Jurkat, Clone E6-1 (cell line): ENCODE measurements at regions not wholly inside any gene's neighbourhood (a gene's known extent, or its start where the extent isn't known, plus 50 kb on each side); places are given as distances from the start of the nearest gene placed in this dataset.
"Not testable (repeated sequence)": the region's sequence is repeated elsewhere in the genome, so short reads cannot be mapped to it uniquely, and the experiment has no call there.

Experiments used
- DNase-seq: peaks from one replicate; pipeline ENCODE4 v3.0.0-alpha.2; 2011; ENCODE audit warnings: low read depth, low spot score
- H3K4me3 ChIP-seq: 2 replicates; pipeline ENCODE4 v1.5.1; 2011; ENCODE audit warnings: mild to moderate bottlenecking, low read length, control low read depth, moderate library complexity

DNA sequence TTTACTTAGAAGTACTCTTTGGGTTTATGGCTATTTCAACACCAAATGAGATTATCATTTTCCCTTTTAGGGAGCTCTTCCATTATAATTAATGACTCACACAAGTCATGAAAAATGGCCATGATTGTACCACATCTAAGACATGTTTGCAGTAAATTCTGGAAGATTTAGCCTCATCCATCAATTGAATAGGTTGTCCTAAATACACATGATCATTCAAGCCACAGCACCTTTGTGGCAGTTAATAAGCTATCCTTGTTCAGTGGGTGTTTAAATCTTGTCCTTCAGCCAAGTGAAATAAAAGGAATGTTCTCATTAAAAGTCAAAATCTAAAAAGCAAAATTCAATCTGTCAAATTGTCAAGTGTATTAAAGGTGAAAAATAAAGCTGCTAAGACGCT lies 237.5 kb downstream of the ZPLD1 start:
- H3K4me3 ChIP-seq: no peak overlapping the region
- DNase-seq: no peak

DNA sequence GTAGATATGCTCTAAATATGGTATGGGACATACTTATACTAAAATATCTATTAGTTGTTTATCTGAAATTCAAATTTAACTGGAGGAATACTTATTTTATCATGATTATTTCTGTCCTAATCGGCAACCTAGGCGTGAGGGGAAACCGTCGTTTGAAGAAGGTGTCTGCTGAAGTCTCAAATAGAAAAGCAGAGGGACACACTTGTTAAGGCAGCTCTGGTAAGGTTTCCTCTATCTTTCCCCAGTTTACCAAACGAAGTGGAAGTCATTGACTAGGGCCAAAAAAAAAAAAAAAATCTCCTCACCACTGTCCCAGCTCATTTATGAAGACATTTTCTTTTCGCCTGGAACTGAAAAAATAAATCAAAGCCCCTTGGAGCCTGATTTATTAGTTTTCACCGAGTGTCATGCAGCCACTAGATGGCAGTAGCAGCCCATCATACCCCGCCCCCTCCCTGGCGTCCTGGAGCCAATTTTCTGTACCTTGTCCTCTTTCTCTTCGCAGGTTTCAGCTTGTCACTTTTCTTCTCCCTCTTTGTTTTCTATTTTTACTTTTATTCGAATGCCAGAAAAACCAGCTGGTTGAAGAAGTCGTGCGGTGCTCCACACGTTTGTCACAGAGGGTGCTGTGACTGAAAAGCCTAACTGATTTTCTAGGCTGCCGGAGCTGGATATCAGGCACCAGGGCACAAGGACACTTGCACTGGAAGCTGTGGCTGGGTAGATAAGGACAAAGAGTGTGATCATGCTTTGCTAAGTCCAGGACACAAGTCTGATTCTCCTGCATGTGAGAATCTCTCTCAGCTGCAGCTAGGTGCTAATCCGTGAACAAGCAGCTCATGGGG lies 238.7 kb downstream of the ZPLD1 start:
- peak; percentile 31 for DNase-seq
- H3K4me3 ChIP-seq: no peak overlapping the region

DNA sequence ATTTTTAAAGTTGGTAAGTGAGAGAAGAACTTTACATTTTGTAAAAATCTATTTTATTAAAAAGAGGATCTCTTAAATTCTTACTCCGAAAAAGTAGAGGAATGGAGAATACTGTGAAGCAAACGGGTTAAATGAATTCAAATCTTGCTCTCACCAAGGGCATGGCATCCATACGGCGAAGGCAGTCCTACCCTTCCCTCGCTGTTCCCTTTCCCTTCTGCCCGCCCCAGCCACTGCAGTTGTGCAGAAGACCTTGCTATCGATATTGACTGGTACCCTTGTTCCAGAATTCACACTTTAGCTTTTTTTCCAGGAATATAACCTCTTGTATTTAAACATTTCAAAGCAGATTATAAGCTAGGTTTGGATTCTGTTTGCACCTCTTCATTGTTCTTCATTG lies 239.5 kb downstream of the ZPLD1 start:
- no peak overlapping the region for H3K4me3 ChIP-seq
- no peak for DNase-seq

DNA sequence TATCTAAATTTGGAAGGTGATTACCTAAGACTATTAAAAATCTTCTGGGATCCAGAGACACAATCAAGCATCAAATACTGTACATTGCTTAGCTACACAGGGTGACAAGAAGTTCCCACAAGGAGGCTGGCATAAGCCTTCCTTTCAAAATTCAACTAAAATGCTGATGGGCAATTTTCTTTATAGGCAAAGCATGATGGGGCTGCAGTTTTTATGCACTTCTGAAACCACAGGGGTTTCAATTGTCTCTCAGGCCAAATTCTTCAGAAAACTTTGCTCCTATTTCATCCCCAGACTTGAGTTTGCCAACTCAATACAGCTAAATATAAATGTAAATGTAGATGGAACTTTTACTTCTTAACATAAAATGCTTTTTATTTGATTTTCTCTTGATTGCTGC lies 241.6 kb downstream of the ZPLD1 start:
- no peak for DNase-seq

DNA sequence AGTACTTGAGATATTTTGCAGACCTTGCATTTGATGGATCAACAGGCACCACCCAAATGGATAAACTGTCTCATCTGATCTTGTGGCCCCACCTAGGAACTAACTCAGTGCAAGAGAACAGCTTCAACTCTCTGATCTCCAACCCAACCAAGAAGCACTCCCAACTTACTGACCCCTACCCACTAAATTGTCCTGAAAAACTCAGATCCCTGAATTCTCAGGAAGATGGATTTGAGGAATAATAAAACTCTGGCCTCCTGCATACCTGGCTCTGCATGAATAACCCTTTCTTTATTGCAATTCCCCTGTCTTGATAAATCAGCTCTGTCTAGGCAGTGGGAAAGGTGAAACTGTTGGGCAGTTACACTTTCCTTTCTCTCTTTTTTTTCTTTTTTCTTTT lies 247.9 kb downstream of the ZPLD1 start:
- no peak overlapping the region for H3K4me3 ChIP-seq
- no peak for DNase-seq

More for the DNA sequence above, 241.6 kb downstream of the ZPLD1 start:
- H3K4me3 ChIP-seq: no peak overlapping the region

DNA sequence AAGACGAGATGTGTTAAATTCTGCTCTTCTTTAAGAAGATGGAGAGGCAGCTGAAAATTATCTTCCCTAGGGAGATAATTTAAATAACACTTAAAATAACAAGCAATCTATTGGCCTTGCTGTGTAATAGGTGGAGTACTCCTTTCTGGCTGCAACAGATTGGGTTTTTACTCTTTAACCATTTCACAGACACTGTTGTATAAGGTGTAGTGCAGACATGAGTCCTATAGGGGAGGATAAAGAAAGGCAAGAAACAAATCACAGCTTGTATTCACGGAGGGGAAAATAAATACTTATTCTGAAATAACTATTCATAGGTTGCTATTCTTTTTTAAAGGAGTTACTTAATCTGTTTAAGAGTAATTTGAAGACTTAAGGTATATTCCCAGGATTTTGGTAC lies 252.0 kb downstream of the ZPLD1 start:
- H3K4me3 ChIP-seq: no peak overlapping the region
- no peak for DNase-seq

DNA sequence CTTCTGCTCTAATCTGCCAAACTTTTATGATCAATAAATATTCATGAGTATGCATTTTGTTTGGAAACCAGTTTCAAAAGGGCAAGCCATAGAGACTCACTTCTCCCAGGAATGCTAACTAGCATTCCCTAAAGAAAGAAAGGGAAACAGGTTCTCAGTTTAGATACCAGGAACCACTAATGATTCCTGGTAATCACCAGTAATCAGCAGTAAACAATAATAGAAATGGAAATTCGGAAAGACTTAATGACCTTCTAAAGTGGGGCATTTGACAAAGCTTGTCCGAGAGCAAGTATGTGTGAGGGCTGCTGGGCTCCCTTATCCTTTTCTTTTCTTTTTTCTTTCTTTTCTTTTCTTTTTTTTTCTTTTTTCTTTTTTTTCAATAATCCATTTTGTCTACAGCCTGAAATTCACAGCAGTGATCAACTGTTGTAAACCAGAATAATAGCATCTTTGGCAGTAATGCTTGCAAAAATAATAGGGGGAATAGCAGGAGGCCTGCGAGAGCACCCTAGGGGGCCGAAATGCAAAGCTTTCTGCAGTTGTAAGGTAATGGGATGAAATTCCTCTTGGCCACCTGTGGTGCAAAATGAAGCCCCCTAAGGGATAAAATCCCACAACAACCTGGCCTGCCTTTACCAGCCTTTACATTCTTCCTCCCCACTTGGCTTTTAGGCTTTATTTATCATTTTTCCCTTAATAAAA lies 253.2 kb downstream of the ZPLD1 start:
- DNase-seq: no peak
- no peak overlapping the region for H3K4me3 ChIP-seq

DNA sequence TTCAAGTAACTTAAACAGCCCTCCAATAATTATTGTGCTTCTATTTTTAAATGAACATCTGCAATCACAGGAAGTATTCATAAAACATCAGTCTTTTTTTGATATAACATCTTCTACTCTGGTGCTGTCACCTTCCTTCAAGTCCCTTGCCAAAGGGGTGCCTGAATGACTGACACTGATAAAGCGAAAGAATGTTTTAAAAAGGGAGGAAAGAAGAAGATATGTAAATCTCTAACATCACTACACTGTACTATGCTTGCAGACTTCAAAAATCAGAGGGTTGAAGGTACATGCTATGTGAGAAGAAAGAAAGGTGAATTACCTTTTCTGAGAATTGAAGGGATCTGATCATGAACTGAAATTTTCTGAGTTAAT lies 253.7 kb downstream of the ZPLD1 start:
- no peak for DNase-seq
- no peak overlapping the region for H3K4me3 ChIP-seq

DNA sequence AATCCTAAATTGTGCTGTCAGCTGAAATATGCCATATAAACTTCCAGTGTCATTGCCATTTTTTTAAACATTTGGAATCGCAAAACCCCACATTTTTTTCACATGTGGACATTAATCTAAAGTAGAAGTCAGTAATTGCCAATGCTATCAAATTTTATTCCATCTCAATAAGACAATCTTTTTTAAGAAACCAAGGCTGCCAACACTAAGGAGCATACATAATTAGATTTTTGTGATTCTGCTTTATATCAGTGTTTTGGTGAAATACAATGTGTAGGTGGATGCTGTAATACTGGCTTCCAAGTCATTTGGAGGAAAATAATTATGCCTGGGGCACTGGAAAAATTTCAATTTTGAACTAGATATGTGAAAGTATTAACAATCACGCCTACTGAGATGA lies 256.7 kb downstream of the ZPLD1 start:
- no peak overlapping the region for H3K4me3 ChIP-seq
- DNase-seq: no peak

DNA sequence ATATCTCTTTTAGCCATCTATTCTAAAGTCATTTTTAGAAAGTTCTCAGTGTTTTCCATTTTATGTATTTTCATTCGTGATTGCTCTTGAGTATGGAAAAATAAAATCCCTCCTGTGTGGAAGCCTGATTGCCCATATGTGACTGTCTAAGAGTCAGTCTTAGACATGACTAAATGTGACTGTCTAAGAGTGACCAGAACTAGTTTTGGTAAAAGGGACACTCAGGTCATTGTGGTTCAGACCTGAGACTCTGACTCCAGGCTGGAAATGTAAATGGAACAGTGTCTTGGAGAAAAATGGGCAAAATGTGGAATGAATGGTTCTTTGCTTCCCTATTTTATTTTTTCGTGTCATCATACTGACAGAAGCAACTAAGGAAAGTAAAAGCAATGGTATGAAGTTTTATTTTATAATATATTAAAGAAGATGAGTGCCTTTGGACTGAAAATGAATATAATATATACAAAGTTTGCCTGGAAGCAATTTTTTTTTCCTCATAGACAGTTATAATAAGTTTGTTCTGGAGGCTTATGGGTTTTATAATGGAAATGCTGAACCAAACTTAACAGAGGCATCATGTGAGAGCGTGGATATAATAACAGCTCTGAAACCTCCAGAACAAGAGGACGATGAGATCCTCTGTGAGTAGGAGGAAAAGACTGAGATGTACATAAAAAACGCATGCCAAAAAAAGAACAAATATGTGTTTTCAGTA lies 264.4 kb downstream of the ZPLD1 start:
- DNase-seq: no peak
- H3K4me3 ChIP-seq: no peak overlapping the region

DNA sequence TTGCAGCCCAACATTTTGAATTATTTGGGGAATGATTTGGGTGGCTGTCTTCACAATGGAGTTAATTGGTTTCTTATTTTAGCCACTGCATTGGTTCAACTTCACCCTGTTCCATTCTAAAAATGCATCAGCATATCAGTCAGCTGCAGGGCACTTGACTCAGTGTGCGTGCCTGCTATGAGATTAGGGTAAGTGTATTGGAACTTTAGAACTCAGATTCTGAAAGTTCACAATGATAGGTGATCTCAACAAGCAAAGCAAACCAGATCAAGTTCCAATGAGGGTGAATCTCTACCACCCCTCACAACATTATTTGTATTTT lies 265.0 kb downstream of the ZPLD1 start:
- DNase-seq: no peak

DNA sequence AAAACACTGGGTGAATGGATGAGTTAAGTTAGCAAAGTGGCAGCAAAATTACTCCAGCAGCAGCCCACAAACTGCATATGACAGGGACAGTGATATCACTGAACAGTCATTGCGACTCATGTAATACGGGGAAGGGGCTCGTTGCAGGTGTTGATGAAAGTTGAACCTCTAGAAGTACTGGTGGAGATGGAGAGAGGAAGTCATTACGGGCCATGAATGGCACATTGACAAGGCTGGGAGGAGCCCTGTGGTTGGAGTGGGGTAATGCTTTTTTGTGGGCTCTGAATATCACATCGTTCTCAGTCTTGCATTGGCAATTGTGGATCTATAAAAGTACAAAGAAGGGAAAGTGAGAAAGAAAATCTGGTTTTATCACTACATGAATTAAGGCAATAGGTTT lies 278.1 kb downstream of the ZPLD1 start:
- peak; percentile 35 for DNase-seq
- H3K4me3 ChIP-seq: no peak overlapping the region

More for the DNA sequence above, 265.0 kb downstream of the ZPLD1 start:
- H3K4me3 ChIP-seq: no peak overlapping the region

DNA sequence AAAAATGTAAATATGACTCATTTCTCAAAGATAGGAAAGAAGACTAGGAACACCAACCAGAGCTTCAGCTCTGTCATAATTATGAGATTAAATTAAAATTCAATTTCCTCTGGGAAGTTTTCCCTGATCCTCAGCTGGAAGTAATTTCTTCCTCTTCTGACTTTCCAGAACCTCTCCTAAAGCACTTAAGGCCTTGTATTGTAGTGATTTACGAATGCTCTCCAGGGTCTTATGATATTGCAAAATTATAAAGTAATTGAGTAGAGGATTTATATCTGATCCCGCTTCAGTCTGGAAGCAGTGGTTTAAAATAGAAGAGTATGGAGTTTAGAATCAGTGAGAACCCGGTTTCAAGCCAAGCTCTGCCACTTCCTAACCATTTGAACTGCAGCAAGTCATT lies 279.8 kb downstream of the ZPLD1 start:
- H3K4me3 ChIP-seq: no peak overlapping the region

DNA sequence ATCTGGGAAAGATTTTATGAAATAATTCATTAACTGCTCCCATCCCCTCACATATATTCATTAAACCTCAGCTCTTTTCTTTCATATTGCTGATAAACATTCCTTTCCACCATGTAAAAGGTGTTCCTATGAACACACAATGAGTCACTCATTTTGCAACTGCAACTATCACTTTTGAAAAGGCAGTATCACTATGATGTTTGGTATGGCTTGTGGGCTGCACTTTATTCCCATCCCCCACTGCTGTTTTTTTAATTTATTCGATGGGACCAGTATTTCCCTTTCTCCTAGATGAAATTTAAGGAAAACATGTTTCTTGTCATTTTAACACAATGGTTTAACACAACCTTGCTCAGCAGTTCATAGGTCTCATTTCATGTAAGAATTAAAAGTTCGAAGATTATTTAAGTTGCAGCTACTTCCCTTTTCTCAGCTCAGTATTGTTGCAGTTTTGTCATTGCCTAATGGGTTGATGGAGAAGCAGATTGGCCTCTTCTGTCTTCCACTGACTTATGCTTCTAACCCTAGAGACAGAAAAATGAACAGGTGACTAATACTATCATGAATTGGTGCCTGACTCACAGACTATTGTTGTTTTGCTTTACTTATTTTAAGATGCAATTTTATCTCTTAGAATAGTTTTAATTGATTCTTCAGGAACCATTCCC lies 280.3 kb downstream of the ZPLD1 start:
- no peak for DNase-seq
- no peak overlapping the region for H3K4me3 ChIP-seq

More for the DNA sequence above, 279.8 kb downstream of the ZPLD1 start:
- DNase-seq: no peak

DNA sequence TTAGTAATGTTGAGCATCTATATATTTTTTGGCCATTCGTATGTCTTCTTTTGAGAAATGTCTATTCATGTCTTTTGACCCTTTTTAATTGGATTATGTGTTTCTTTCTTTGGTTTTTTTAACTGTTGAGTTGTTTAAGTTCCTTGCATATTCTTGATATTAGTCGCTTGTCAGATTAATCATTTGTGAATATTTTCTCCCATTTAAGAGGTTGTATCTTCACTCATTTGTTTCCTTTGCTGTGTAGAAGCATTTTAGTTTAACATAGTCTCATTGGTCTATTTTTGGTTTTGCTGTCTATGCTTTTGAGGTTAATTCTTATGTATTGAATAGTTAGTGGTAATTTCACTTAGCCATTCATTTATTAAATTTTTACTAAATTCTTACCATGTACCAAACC lies 283.8 kb downstream of the ZPLD1 start:
- no peak for DNase-seq
- H3K4me3 ChIP-seq: no peak overlapping the region

DNA sequence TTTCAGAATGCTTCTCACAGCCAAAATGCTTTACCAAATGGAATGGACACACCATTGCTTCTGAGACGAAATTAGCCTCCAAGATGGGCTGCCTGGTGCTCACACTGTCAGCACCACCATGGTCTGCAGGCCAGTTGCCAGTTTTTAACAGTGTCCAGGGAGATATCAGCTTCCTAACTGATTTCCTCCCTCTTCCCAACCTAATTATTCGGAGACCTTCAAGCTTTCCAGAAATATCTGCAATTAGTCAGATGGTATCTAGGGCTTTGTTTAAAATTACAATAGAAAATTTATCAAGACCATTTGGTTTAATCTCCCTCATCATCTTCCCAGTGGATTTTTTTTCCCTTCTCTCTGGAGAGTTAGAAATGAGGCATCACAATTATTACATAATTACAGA lies 287.5 kb downstream of the ZPLD1 start:
- no peak for DNase-seq
- no peak overlapping the region for H3K4me3 ChIP-seq

DNA sequence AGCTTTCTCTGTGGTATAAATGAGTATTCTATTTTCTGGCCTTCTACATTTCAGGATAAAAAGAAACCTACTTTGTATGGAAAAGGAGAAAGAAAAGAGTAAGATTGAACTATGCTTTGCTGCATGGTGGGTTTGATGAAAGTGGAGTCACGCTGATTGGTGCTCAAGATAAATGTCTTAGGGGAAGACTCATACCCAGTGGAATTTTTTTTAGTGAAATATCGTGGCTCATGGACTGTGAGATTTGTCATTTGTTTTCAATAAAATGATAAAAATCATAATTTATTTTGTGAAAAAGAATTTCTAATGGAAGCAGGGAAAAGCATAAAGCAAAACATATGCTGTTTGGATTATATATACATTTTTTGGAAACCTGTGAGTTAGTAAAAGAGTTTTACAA lies 292.5 kb downstream of the ZPLD1 start:
- DNase-seq: no peak
- H3K4me3 ChIP-seq: no peak overlapping the region

DNA sequence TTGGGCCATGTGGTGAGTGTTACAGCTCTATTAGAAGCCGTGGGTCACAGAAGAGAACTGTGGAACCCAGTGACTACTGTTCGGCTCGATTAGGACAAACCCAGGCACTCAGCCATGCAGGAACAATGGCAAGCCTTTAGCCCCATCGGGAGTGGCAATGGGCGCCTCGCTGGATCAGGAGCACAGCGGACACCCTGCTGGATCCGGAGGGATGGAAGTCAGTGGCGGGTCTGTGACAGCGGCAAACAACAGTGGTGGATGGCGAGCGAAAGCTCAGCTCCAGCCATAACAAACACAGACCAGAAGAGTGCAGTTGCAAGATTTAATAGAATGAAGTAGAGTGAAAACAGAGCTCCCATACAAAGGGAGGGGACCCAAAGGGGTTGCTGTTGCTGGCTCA lies 297.8 kb downstream of the ZPLD1 start:
- not testable (repeated sequence) for DNase-seq, H3K4me3 ChIP-seq

DNA sequence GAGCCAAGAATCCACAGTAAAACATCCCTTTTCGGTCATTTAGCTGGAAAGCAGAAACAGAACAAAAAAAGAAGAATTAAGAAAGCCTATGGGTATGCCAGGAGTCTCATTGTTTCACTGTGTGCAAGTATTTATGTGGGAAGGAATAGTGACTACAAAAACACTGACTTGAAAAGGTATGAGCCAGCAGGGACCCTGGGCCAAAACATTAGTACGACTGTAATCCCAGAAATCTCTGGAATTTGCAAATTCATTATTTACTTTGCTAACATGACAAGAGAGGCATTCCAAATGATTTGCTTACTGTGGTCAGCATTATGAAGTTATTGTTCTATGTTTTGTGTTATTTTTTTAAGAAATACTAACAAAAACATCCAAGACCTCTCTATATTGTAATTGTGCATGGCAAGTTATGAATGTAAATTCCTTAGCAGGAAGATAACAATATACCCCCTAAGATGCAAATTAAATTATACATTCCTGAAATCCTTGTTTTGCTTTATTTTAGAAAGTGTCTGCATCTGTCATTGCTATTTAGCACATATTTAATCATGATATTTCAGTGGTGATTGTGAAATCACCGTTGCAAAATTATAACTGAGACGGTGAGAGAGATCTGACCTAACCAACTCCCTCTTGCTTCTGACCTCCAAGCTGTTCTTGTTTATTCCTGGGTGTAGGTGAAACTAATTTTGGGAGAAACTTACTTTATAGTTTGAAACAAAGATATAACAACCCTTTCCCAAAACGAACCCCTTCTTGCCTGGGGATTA lies 299.2 kb downstream of the ZPLD1 start:
- no peak overlapping the region for H3K4me3 ChIP-seq
- DNase-seq: no peak
